Endothelial cell of umbilical vein (primary cell): ENCODE measurements at regions not wholly inside any gene's neighbourhood (a gene's known extent, or its start where the extent isn't known, plus 50 kb on each side); places are given as distances from the start of the nearest gene placed in this dataset.

Experiments used
- EZH2 ChIP-seq: IDR thresholded peaks from 2 replicates; pipeline ENCODE4 v1.6.1; 2012; ENCODE audit warnings: borderline replicate concordance, low read depth, mild to moderate bottlenecking, moderate library complexity, low read length, inconsistent platforms; ENCODE audit not compliant: severe bottlenecking
- MYC ChIP-seq: IDR thresholded peaks from one replicate; pipeline ENCODE4 v1.6.1; 2011; ENCODE audit warnings: mild to moderate bottlenecking, low read depth, low read length
- POLR2A ChIP-seq: IDR thresholded peaks from 2 replicates; pipeline ENCODE4 v1.6.1; 2012; ENCODE audit warnings: low read depth, mild to moderate bottlenecking, control low read depth, low read length
- TF ChIP-seq, protein P1 (sequence below): IDR thresholded peaks from 2 replicates; pipeline ENCODE4 v1.6.1; 2011; ENCODE audit not compliant: insufficient read depth, insufficient read length
- TF ChIP-seq, protein P2 (sequence below), 2 donors: IDR thresholded peaks; 1 replicate in 1 of 2; 2 replicates in 1 of 2; pipeline ENCODE4 v1.5.1; 2011; ENCODE audit warnings: low read length in 2 of 2, mild to moderate bottlenecking in 2 of 2, moderate library complexity in 2 of 2, control low read depth in 1 of 2, inconsistent platforms in 1 of 2, low read depth in 1 of 2; ENCODE audit not compliant: insufficient read depth in 1 of 2; ENCODE audit errors: extremely low read depth in 1 of 2

GRCh38 chr12:74235342-74235741 is 302.3 kb upstream of the ATXN7L3B start:
- TF ChIP-seq, protein P1, sequence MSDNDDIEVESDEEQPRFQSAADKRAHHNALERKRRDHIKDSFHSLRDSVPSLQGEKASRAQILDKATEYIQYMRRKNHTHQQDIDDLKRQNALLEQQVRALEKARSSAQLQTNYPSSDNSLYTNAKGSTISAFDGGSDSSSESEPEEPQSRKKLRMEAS, result no peak
- TF ChIP-seq POLR2A, result no peak
- TF ChIP-seq, protein P2, sequence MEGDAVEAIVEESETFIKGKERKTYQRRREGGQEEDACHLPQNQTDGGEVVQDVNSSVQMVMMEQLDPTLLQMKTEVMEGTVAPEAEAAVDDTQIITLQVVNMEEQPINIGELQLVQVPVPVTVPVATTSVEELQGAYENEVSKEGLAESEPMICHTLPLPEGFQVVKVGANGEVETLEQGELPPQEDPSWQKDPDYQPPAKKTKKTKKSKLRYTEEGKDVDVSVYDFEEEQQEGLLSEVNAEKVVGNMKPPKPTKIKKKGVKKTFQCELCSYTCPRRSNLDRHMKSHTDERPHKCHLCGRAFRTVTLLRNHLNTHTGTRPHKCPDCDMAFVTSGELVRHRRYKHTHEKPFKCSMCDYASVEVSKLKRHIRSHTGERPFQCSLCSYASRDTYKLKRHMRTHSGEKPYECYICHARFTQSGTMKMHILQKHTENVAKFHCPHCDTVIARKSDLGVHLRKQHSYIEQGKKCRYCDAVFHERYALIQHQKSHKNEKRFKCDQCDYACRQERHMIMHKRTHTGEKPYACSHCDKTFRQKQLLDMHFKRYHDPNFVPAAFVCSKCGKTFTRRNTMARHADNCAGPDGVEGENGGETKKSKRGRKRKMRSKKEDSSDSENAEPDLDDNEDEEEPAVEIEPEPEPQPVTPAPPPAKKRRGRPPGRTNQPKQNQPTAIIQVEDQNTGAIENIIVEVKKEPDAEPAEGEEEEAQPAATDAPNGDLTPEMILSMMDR (IDR thresholded peaks at IDR 0.05; ENCODE audit: extremely low read depth in 1 of 2, insufficient read depth in 1 of 2, low read depth in 1 of 2, low read length in 2 of 2), result no peak
- TF ChIP-seq EZH2, result no peak
- TF ChIP-seq MYC, result no peak
